ENCODE measurements at regions not wholly inside any gene's neighbourhood (a gene's known extent, or its start where the extent isn't known, plus 50 kb on each side); places are given as distances from the start of the nearest gene placed in this dataset.
A peak's percentile ranks its signal among the peaks of the same experiment; 100 is the strongest.

DNA sequence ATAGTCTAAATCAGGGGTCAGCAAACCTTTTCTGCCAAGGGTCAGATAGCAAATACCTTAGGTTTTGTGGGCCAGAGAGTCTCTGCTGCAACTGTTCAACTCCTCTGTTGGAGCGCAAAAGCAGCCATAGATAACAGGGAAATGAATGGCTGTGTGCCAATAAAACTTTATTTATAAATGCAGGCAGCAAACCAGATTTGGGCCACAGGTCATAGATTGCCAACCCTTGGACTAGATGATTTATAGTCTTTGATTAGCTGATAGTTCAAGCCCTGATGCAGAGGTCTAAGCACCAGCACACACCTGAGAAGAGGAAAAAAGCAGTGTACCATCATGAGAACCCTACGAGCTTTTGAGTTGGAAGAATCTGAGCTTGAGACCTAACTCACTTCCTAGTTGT lies 86.0 kb upstream of the DYNLRB2 start:
- DNase-seq: no peak
- Mint-ChIP-seq H3K4me3 (no peak overlapping the region), H3K27me3 (peaks cover 8 to 16% (median 15%) of the 10 kb centered on the region in 5 donors), H3K9me3 (peaks cover 0 to 6% (median 0%) of the 10 kb centered on the region in 11 donors), H3K27ac (no peak overlapping the region), H3K36me3 (no peaks in the 10 kb centered on the region), H3K4me1 (no peaks in the 10 kb centered on the region)
- ChIA-PET POLR2A (no interaction called here), CTCF (no interaction called here)
- Histone ChIP-seq H3K27me3 (ENCODE audit: control insufficient read depth in 2 of 2, insufficient read depth in 2 of 2, low read length in 2 of 2) (no peaks in the 10 kb centered on the region), H3K36me3 (ENCODE audit: control insufficient read depth in 2 of 3, insufficient read depth in 3 of 3, low read length in 3 of 3) (no peaks in the 10 kb centered on the region), H3K9me3 (ENCODE audit: control insufficient read depth in 2 of 3, low read length in 3 of 3) (no peaks in the 10 kb centered on the region), H3K4me3 (ENCODE audit: low read length) (no peak overlapping the region), H3K4me1 (ENCODE audit: control insufficient read depth in 2 of 2, insufficient read depth in 2 of 2, low read length in 2 of 2) (no peaks in the 10 kb centered on the region), H3K27ac (ENCODE audit: low read depth, low read length) (no peak overlapping the region)
- intact Hi-C loops (cut with micrococcal nuclease): no loop called here
- no peak for ATAC-seq

DNA sequence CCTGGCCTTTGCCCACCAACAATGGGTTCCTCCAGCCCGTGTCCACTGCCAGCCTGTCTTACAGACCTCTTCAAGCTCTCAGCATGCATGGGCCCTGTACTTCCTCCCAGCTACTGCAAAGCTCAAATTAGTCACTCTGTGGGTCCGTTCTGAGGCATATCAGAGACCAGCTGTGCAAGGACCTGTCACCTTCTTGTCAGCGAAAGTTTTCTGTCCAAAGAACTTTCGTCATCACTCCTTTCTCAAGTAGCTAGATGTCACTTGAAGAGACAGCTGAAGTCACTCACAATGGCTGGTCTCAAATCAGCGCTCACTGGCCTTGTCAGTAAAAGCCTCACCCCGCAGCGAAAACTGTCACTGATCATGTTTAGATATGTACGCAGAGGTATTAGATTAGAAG lies 91.4 kb upstream of the DYNLRB2 start:
- no peaks in the 10 kb centered on the region for H3K9me3 ChIP-seq (ENCODE audit: control insufficient read depth in 2 of 3, low read length in 3 of 3)
- Mint-ChIP-seq H3K27ac (no peak overlapping the region), H3K9me3 (peaks cover 0 to 6% (median 0%) of the 10 kb centered on the region in 11 donors), H3K36me3 (no peaks in the 10 kb centered on the region), H3K4me1 (no peaks in the 10 kb centered on the region), H3K4me3 (no peak overlapping the region), H3K27me3 (peaks cover under 1 to 10% (median 7%) of the 10 kb centered on the region in 5 donors)
- H3K4me1 ChIP-seq (ENCODE audit: control insufficient read depth in 2 of 2, insufficient read depth in 2 of 2, low read length in 2 of 2): no peaks in the 10 kb centered on the region
- H3K4me3 ChIP-seq (ENCODE audit: low read length): no peak overlapping the region
- DNase-seq (no peak), ATAC-seq (no peak)
- intact Hi-C loops (cut with micrococcal nuclease): no loop called here
- POLR2A ChIA-PET: no interaction called here
- H3K27ac ChIP-seq (ENCODE audit: low read depth, low read length): no peak overlapping the region
- no peaks in the 10 kb centered on the region for H3K36me3 ChIP-seq (ENCODE audit: control insufficient read depth in 2 of 3, insufficient read depth in 3 of 3, low read length in 3 of 3)
- no peaks in the 10 kb centered on the region for H3K27me3 ChIP-seq (ENCODE audit: control insufficient read depth in 2 of 2, insufficient read depth in 2 of 2, low read length in 2 of 2)
- CTCF ChIA-PET: interaction anchor here (0.7 kb wide), 1 partner anchor 1851 kb away, joined by 3 read pairs; no protein-coding TSS in a partner anchor

DNA sequence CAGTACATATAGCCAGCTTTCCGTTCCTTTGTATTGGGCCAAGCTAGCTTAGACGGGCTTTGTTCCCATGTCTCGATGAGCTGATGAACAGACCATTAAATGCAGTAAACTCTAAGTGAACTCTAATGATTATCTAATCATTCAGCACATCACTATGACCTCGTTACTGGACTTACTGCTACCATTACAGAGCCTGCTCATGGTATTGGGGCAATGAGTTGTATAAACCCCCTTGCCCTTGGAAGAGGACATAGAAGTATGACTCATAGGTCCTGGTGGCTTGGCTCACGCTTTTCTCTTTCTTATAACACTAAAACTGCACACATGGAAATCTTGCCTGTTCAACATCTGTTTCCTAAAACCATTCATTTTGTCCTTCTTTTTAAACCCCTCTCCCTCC lies 93.6 kb upstream of the DYNLRB2 start:
- H3K36me3 Mint-ChIP-seq: no peaks in the 10 kb centered on the region
- H3K27me3 Mint-ChIP-seq: peaks cover 4 to 13% (median 7%) of the 10 kb centered on the region in 5 donors
- Histone ChIP-seq H3K9me3 (ENCODE audit: control insufficient read depth in 2 of 3, low read length in 3 of 3) (no peaks in the 10 kb centered on the region), H3K4me1 (ENCODE audit: control insufficient read depth in 2 of 2, insufficient read depth in 2 of 2, low read length in 2 of 2) (no peaks in the 10 kb centered on the region), H3K27ac (ENCODE audit: low read depth, low read length) (no peak overlapping the region), H3K4me3 (ENCODE audit: low read length) (no peak overlapping the region), H3K36me3 (ENCODE audit: control insufficient read depth in 2 of 3, insufficient read depth in 3 of 3, low read length in 3 of 3) (no peaks in the 10 kb centered on the region), H3K27me3 (ENCODE audit: control insufficient read depth in 2 of 2, insufficient read depth in 2 of 2, low read length in 2 of 2) (no peaks in the 10 kb centered on the region)
- H3K4me1 Mint-ChIP-seq: no peaks in the 10 kb centered on the region
- no peak overlapping the region for H3K4me3 Mint-ChIP-seq
- POLR2A ChIA-PET: no interaction called here
- DNase-seq (no peak), ATAC-seq (no peak)
- peaks cover 0 to 6% (median 0%) of the 10 kb centered on the region in 11 donors for H3K9me3 Mint-ChIP-seq
- CTCF ChIA-PET: no interaction called here
- intact Hi-C loops (cut with micrococcal nuclease): no loop called here
- no peak overlapping the region for H3K27ac Mint-ChIP-seq

DNA sequence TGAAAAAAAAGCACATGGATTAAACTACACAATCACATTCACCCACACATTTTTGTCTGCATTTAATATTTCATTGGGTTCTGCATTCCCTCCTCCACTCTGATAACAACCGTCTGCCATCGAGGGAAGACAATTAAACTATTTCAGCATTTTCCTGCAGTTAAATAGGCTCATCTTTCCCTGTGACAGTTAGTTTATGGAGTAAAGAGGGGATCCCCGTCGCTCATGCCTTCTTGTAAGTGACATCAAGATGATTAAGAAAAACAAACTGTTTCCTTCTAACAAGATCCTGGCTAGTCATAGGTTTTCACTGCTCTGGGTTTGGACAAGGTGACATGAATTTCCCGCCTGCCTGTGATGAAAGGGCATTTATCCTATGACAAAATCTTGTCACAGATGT lies 98.0 kb upstream of the DYNLRB2 start:
- peaks cover 0 to 9% (median 8%) of the 10 kb centered on the region in 5 donors for H3K27me3 Mint-ChIP-seq
- H3K4me3 Mint-ChIP-seq: no peak overlapping the region
- H3K4me1 Mint-ChIP-seq: peaks cover 0 to 6% (median 0%) of the 10 kb centered on the region in 7 donors
- DNase-seq: no peak
- Histone ChIP-seq H3K27me3 (ENCODE audit: control insufficient read depth in 2 of 2, insufficient read depth in 2 of 2, low read length in 2 of 2) (no peaks in the 10 kb centered on the region), H3K4me1 (ENCODE audit: control insufficient read depth in 2 of 2, insufficient read depth in 2 of 2, low read length in 2 of 2) (no peaks in the 10 kb centered on the region), H3K9me3 (ENCODE audit: control insufficient read depth in 2 of 3, low read length in 3 of 3) (no peaks in the 10 kb centered on the region), H3K36me3 (ENCODE audit: control insufficient read depth in 2 of 3, insufficient read depth in 3 of 3, low read length in 3 of 3) (no peaks in the 10 kb centered on the region), H3K27ac (ENCODE audit: low read depth, low read length) (no peak overlapping the region), H3K4me3 (ENCODE audit: low read length) (no peak overlapping the region)
- intact Hi-C loops (cut with micrococcal nuclease): no loop called here
- H3K27ac Mint-ChIP-seq: no peak overlapping the region
- peaks cover 0 to 3% (median 0%) of the 10 kb centered on the region in 11 donors for H3K9me3 Mint-ChIP-seq
- no peaks in the 10 kb centered on the region for H3K36me3 Mint-ChIP-seq
- POLR2A ChIA-PET: no interaction called here
- CTCF ChIA-PET: no interaction called here
- ATAC-seq: no peak

DNA sequence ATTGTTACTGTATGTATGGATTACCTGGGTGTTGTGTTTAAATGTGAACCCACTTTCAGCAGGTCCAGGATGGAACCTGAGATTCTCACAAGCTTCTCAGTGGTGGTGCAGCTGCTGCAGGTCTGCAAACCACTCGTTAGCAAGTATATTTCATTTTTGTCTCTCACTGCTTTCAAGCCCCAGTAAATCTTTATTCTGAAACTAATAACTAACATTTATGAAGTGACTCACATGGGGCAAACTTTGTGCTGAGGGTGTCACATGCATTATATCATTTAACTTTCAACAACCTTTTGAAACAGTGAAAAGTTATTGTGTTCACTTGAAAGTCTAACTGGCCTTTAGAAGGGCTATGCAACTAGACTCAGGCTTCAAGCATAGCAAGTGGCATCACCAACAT lies 98.9 kb upstream of the DYNLRB2 start:
- Histone ChIP-seq H3K27ac (ENCODE audit: low read depth, low read length) (no peak overlapping the region), H3K27me3 (ENCODE audit: control insufficient read depth in 2 of 2, insufficient read depth in 2 of 2, low read length in 2 of 2) (no peaks in the 10 kb centered on the region), H3K4me3 (ENCODE audit: low read length) (no peak overlapping the region), H3K4me1 (ENCODE audit: control insufficient read depth in 2 of 2, insufficient read depth in 2 of 2, low read length in 2 of 2) (no peaks in the 10 kb centered on the region), H3K36me3 (ENCODE audit: control insufficient read depth in 2 of 3, insufficient read depth in 3 of 3, low read length in 3 of 3) (no peaks in the 10 kb centered on the region), H3K9me3 (ENCODE audit: control insufficient read depth in 2 of 3, low read length in 3 of 3) (no peaks in the 10 kb centered on the region)
- ChIA-PET CTCF (interaction anchor here (0.6 kb wide), 1 partner anchor 1238 kb away, joined by 3 read pairs; no protein-coding TSS in a partner anchor), POLR2A (no interaction called here)
- Mint-ChIP-seq H3K9me3 (peaks cover 0 to 3% (median 0%) of the 10 kb centered on the region in 11 donors), H3K27me3 (peaks cover 0 to 13% (median 8%) of the 10 kb centered on the region in 5 donors), H3K36me3 (no peaks in the 10 kb centered on the region), H3K4me3 (no peak overlapping the region), H3K27ac (no peak overlapping the region), H3K4me1 (peaks cover 0 to 6% (median 0%) of the 10 kb centered on the region in 7 donors)
- DNase-seq (no peak), ATAC-seq (no peak)
- intact Hi-C loops (cut with micrococcal nuclease): no loop called here

DNA sequence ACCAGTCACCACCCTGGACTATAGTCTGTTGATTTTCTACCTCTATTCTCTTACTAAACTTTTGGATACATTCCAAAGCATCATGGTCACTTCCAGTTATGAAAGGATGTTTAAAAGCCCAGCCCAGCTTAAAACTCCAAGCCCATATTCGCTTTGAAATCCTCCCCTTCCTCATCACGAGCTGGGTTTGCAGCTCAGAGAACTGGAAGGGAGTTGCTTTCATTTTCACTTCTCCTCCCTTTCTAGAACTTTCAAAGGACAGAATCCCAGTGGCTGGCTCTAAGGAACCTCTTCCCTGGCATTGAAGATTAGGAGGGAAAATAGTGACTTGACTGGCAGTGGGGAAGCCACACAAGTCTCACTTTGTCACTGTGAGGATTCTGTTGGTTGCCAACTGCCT lies 100.1 kb upstream of the DYNLRB2 start:
- Histone ChIP-seq H3K9me3 (ENCODE audit: control insufficient read depth in 2 of 3, low read length in 3 of 3) (no peaks in the 10 kb centered on the region), H3K27me3 (ENCODE audit: control insufficient read depth in 2 of 2, insufficient read depth in 2 of 2, low read length in 2 of 2) (no peaks in the 10 kb centered on the region), H3K4me3 (ENCODE audit: low read length) (no peak overlapping the region), H3K27ac (ENCODE audit: low read depth, low read length) (no peak overlapping the region), H3K4me1 (ENCODE audit: control insufficient read depth in 2 of 2, insufficient read depth in 2 of 2, low read length in 2 of 2) (no peaks in the 10 kb centered on the region), H3K36me3 (ENCODE audit: control insufficient read depth in 2 of 3, insufficient read depth in 3 of 3, low read length in 3 of 3) (no peaks in the 10 kb centered on the region)
- Mint-ChIP-seq H3K4me1 (peaks cover 0 to 6% (median 0%) of the 10 kb centered on the region in 7 donors), H3K27ac (no peak overlapping the region), H3K4me3 (peak overlapping the region in 1 of 10 donors; percentile 27), H3K36me3 (no peaks in the 10 kb centered on the region), H3K27me3 (peaks cover 0 to 13% (median 8%) of the 10 kb centered on the region in 5 donors), H3K9me3 (peaks cover 0 to 3% (median 0%) of the 10 kb centered on the region in 11 donors)
- ChIA-PET POLR2A (no interaction called here), CTCF (no interaction called here)
- DNase-seq (no peak), ATAC-seq (no peak)
- intact Hi-C loops (cut with micrococcal nuclease): no loop called here

DNA sequence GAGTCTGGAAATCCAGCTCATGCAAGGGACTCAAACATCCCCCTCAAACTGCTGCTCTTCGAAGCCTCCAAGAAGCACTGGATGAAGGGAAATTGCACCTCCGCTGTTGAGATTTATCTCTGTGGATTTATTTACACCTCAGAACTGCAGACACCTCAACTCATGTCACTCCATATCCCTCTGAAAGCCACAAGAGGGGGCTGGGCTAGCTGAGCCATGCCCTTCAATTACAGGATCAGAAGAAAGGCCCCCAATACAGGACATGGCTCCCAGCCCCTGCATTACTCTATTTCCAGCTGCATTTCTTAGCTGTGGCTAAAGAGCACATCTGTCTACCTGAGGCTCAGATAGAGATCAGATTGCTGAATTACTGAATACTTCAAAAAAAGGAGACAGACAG lies 103.1 kb upstream of the DYNLRB2 start:
- no peaks in the 10 kb centered on the region for H3K36me3 ChIP-seq (ENCODE audit: control insufficient read depth in 2 of 3, insufficient read depth in 3 of 3, low read length in 3 of 3)
- peaks cover 0 to 6% (median 0%) of the 10 kb centered on the region in 5 donors for H3K36me3 Mint-ChIP-seq
- ATAC-seq (no peak), DNase-seq (no peak)
- H3K27me3 Mint-ChIP-seq: peaks cover 3 to 27% (median 12%) of the 10 kb centered on the region in 5 donors
- CTCF ChIA-PET: no interaction called here
- H3K27ac Mint-ChIP-seq: no peak overlapping the region
- intact Hi-C loops (cut with micrococcal nuclease): no loop called here
- POLR2A ChIA-PET: no interaction called here
- peaks cover 0 to 6% (median 0%) of the 10 kb centered on the region in 7 donors for H3K4me1 Mint-ChIP-seq
- H3K27ac ChIP-seq (ENCODE audit: low read depth, low read length): no peak overlapping the region
- H3K9me3 ChIP-seq (ENCODE audit: control insufficient read depth in 2 of 3, low read length in 3 of 3): no peaks in the 10 kb centered on the region
- no peaks in the 10 kb centered on the region for H3K4me1 ChIP-seq (ENCODE audit: control insufficient read depth in 2 of 2, insufficient read depth in 2 of 2, low read length in 2 of 2)
- no peaks in the 10 kb centered on the region for H3K27me3 ChIP-seq (ENCODE audit: control insufficient read depth in 2 of 2, insufficient read depth in 2 of 2, low read length in 2 of 2)
- no peak overlapping the region for H3K4me3 Mint-ChIP-seq
- H3K4me3 ChIP-seq (ENCODE audit: low read length): no peak overlapping the region
- peaks cover 0 to 6% (median 0%) of the 10 kb centered on the region in 11 donors for H3K9me3 Mint-ChIP-seq

Data from naive thymus-derived CD4-positive, alpha-beta T cell (primary cell).